Karpas-422 (cell line): ENCODE measurements at regions not wholly inside any gene's neighbourhood (a gene's known extent, or its start where the extent isn't known, plus 50 kb on each side); places are given as distances from the start of the nearest gene placed in this dataset.

ENCODE experiments used
- DNase-seq: peaks from one replicate; pipeline ENCODE4 v3.0.0-alpha.2; 2015
- H2AFZ ChIP-seq: fragments of 200-600 bp; sonication (generic); 2 replicates; pipeline ENCODE4 v1.6.1; 2014; ENCODE audit warnings: antibody characterized with exemption, low read length, mixed read lengths
- H3K27ac ChIP-seq: fragments of 200-600 bp; sonication (generic); 2 replicates; pipeline ENCODE4 v1.5.1; 2014; ENCODE audit warnings: mild to moderate bottlenecking, low read length, moderate library complexity
- H3K27me3 ChIP-seq: fragments of 200-600 bp; sonication (generic); 2 replicates; pipeline ENCODE4 v1.6.1; 2014; ENCODE audit warnings: low read length, mixed read lengths
- H3K36me3 ChIP-seq: fragments of 200-600 bp; sonication (generic); 2 replicates; pipeline ENCODE4 v1.6.1; 2014; ENCODE audit warnings: low read length, mixed read lengths; ENCODE audit not compliant: insufficient read depth
- H3K4me1 ChIP-seq: fragments of 200-600 bp; sonication (generic); 2 replicates; pipeline ENCODE4 v1.6.1; 2014; ENCODE audit warnings: mild to moderate bottlenecking, low read length, mixed read lengths
- H3K4me2 ChIP-seq: fragments of 200-600 bp; sonication (generic); 2 replicates; pipeline ENCODE4 v1.6.1; 2014; ENCODE audit warnings: low read length, low read depth, mild to moderate bottlenecking; ENCODE audit not compliant: poor library complexity, severe bottlenecking
- H3K4me3 ChIP-seq: fragments of 200-600 bp; sonication (generic); 2 replicates; pipeline ENCODE4 v1.5.1; 2014; ENCODE audit warnings: mild to moderate bottlenecking, antibody characterized with exemption, low read length, mixed read lengths
- H3K79me2 ChIP-seq: fragments of 200-600 bp; sonication (generic); 2 replicates; pipeline ENCODE4 v1.6.1; 2014; ENCODE audit warnings: mild to moderate bottlenecking, low read length, mixed read lengths
- H3K9ac ChIP-seq: fragments of 200-600 bp; sonication (generic); 2 replicates; pipeline ENCODE4 v1.6.0; 2014; ENCODE audit warnings: low read length
- H3K9me2 ChIP-seq: fragments of 200-600 bp; sonication (generic), shearing (Covaris generic); replicated peaks from 2 replicates; pipeline ENCODE4 v1.6.0; 2014; ENCODE audit warnings: mild to moderate bottlenecking, low read length, moderate library complexity; ENCODE audit not compliant: insufficient read depth
- H3K9me3 ChIP-seq: fragments of 300-700, 200-600 bp; sonication (generic); 2 replicates; pipeline ENCODE4 v1.6.1; 2014; ENCODE audit warnings: low read length, mixed read lengths
- H4K20me1 ChIP-seq: fragments of 200-600 bp; sonication (generic); 2 replicates; pipeline ENCODE4 v1.6.1; 2014; ENCODE audit warnings: mild to moderate bottlenecking, antibody characterized with exemption, low read length, low read depth; ENCODE audit not compliant: insufficient read depth

DNA sequence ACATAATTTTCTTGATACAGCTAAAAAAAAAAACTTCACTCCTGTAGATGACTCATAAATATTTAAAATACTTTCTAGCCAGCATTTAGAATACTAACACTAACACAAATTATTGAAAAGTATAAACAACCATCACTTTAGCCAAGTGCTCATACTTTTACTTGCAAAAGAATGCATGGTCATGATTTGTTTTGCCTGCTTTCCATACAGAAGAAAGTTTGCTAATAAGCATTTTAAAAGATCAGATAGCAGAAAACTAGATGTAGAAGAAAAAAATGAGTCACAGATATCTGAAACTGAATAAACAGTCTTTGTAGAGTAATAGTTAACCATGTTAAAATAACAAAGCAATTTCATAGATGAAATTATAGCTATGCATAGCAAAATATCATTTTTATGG, 2280.4 kb upstream of the PCDH20 start:
- H3K27me3 ChIP-seq: no peaks in the 10 kb centered on the region
- no peaks in the 10 kb centered on the region for H3K9me3 ChIP-seq
- no peak overlapping the region for H3K4me3 ChIP-seq
- no peak for DNase-seq
- no peaks in the 10 kb centered on the region for H3K79me2 ChIP-seq
- H3K4me1 ChIP-seq: no peaks in the 10 kb centered on the region
- no peaks in the 10 kb centered on the region for H3K9me2 ChIP-seq
- peak overlapping the region; percentile 65; the same call in 1 of the 2 replicates for H2AFZ ChIP-seq
- H4K20me1 ChIP-seq: no peaks in the 10 kb centered on the region
- no peak overlapping the region for H3K4me2 ChIP-seq
- no peak overlapping the region for H3K27ac ChIP-seq
- H3K36me3 ChIP-seq: no peaks in the 10 kb centered on the region
- no peak overlapping the region for H3K9ac ChIP-seq

DNA sequence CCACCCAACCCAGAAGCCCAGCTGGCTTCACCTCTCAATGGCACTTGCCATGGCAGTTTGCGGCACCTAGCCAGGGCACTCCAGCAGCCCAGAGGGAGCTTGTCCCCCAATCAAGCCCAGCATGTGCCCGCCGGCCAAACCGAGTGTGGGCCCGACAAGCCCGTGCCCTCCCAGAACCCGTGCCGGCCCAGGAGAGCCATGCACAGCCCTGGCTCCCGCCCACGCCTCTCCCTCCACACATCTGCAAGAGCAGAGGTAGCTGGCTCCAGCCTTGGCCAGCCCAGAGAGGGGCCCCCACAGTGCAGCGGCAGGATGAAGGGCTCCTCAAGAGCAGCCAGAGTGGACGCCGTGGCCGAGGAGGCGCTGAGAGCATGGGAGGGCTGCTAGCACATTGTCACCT, 2278.0 kb upstream of the PCDH20 start:
- Histone ChIP-seq H3K27me3 (no peaks in the 10 kb centered on the region), H3K4me1 (no peaks in the 10 kb centered on the region), H4K20me1 (no peaks in the 10 kb centered on the region), H2AFZ (no peak overlapping the region), H3K79me2 (no peaks in the 10 kb centered on the region), H3K9ac (no peak overlapping the region), H3K9me2 (no peaks in the 10 kb centered on the region), H3K9me3 (no peaks in the 10 kb centered on the region), H3K36me3 (no peaks in the 10 kb centered on the region), H3K4me3 (no peak overlapping the region), H3K4me2 (no peak overlapping the region), H3K27ac (no peak overlapping the region)
- DNase-seq: no peak

DNA sequence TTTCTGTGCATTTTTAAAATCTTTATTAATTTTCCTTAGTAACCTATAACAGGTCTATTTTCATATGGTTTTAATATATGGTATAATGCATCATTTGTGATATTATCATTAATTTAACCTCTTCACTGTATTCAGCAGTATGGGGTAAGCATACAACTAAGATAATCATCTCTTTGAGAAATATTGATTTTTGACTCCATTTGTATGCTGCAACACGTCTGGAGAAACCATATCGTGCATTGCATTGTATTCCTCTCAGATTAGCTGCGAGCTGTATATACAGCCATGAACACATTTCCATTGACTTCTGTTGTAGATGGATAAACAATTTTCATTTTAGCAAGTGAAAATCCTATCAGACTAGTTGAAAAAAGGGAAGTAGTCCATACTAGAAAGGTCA, 2275.8 kb upstream of the PCDH20 start:
- DNase-seq: no peak
- H3K4me1 ChIP-seq: no peaks in the 10 kb centered on the region
- H3K27ac ChIP-seq: no peak overlapping the region
- H3K27me3 ChIP-seq: no peaks in the 10 kb centered on the region
- no peak overlapping the region for H3K4me3 ChIP-seq
- H2AFZ ChIP-seq: no peak overlapping the region
- no peaks in the 10 kb centered on the region for H4K20me1 ChIP-seq
- H3K9me3 ChIP-seq: no peaks in the 10 kb centered on the region
- H3K9ac ChIP-seq: no peak overlapping the region
- no peaks in the 10 kb centered on the region for H3K36me3 ChIP-seq
- no peak overlapping the region for H3K4me2 ChIP-seq
- no peaks in the 10 kb centered on the region for H3K79me2 ChIP-seq
- H3K9me2 ChIP-seq: no peaks in the 10 kb centered on the region

DNA sequence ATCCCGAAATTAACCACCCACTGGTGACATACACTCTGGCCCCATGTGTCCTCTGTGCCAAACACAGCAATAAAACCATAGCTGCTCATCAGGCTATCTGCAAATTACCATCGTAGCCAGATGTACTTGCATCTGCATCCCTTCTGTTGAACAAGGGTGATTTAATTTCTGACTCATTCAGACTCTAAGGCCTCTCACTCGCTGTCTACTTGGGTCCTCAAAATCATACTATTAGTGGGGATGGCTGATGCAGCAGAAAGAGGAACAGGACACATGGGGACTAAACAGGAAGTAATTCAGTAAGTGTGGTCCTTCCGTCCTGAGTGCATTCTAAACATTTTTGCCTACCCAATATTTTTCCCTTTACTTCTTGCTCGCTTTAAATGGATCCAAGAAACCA, 2275.0 kb upstream of the PCDH20 start:
- no peaks in the 10 kb centered on the region for H3K9me3 ChIP-seq
- no peak overlapping the region for H3K4me2 ChIP-seq
- peak overlapping the region; percentile 79; the same call in 1 of the 2 replicates for H2AFZ ChIP-seq
- no peaks in the 10 kb centered on the region for H4K20me1 ChIP-seq
- H3K27me3 ChIP-seq: no peaks in the 10 kb centered on the region
- H3K27ac ChIP-seq: no peak overlapping the region
- no peaks in the 10 kb centered on the region for H3K4me1 ChIP-seq
- DNase-seq: no peak
- H3K36me3 ChIP-seq: no peaks in the 10 kb centered on the region
- no peaks in the 10 kb centered on the region for H3K79me2 ChIP-seq
- no peak overlapping the region for H3K9ac ChIP-seq
- no peaks in the 10 kb centered on the region for H3K9me2 ChIP-seq
- no peak overlapping the region for H3K4me3 ChIP-seq

DNA sequence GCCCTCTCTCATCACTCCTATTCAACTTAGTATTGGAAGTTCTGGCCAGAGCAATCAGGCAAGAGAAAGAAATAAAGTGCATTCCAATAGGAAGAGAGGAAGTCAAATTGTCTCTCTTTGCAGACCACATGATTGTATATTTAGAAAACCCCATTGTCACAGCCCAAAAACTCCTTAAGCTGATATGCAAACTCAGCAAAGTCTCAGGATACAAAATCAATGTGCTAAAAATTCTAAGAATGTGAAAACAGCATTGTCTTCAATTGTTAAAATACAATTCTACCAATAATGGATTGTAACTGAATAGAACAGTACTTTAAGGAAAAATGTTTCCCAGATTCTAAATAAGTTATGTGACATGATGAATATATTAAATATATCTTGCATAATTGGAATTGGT, 2269.2 kb upstream of the PCDH20 start:
- H3K4me3 ChIP-seq: no peak overlapping the region
- no peak overlapping the region for H2AFZ ChIP-seq
- no peaks in the 10 kb centered on the region for H3K79me2 ChIP-seq
- H3K27ac ChIP-seq: no peak overlapping the region
- no peak overlapping the region for H3K9ac ChIP-seq
- H4K20me1 ChIP-seq: no peaks in the 10 kb centered on the region
- H3K36me3 ChIP-seq: no peaks in the 10 kb centered on the region
- H3K9me2 ChIP-seq: no peaks in the 10 kb centered on the region
- peaks cover 5% of the 10 kb centered on the region for H3K4me1 ChIP-seq
- H3K4me2 ChIP-seq: no peak overlapping the region
- no peak for DNase-seq
- H3K9me3 ChIP-seq: no peaks in the 10 kb centered on the region
- no peaks in the 10 kb centered on the region for H3K27me3 ChIP-seq

DNA sequence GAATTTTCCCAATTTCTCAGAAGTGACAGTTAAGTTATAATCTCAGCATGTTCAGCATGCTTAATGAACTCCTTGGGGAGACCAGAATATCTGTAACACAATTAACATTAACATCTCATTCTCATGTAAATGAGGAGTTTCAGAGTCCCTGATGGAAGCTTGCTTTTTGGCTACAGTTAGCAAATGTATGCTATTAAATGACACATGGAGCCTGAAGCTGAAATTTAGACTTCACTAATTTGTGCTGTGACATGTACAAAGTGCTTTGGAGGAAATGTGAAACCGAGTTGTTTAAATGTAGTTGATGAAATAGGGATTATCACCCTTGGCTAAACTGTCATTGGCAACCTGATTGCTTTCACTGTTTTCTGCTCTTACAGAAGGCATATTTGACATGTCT, 2265.1 kb upstream of the PCDH20 start:
- Histone ChIP-seq H3K4me1 (peaks cover 5% of the 10 kb centered on the region), H3K27ac (no peak overlapping the region), H3K4me2 (no peak overlapping the region), H4K20me1 (no peaks in the 10 kb centered on the region), H3K9ac (no peak overlapping the region), H3K9me3 (no peaks in the 10 kb centered on the region), H3K79me2 (no peaks in the 10 kb centered on the region), H3K36me3 (no peaks in the 10 kb centered on the region), H3K27me3 (no peaks in the 10 kb centered on the region), H3K9me2 (no peaks in the 10 kb centered on the region), H2AFZ (peak overlapping the region; percentile 90), H3K4me3 (no peak overlapping the region)
- DNase-seq: no peak

DNA sequence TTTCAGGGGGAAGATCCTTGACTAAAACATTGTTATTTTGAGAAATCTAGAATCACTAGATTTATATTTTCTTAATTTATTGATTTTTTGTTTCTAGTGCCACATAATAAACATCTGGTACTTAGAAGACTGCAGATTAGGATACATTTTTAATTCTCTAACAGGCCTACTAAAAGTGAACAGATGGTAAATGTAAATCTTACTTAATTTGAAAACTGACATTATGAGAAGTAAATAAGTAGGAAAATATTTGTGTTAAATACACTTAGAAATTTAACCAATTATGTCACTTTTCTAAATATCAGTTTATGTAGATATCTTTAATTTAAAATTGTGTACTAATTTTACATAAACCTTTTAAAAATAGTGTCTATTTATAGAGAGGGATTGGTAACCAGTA, 2255.6 kb upstream of the PCDH20 start:
- Histone ChIP-seq H3K4me3 (no peak overlapping the region), H3K9ac (no peak overlapping the region), H3K9me2 (no peaks in the 10 kb centered on the region; the same call in 1 of the 2 replicates), H3K9me3 (no peaks in the 10 kb centered on the region), H3K27ac (no peak overlapping the region), H3K4me2 (no peak overlapping the region), H3K36me3 (no peaks in the 10 kb centered on the region), H4K20me1 (no peaks in the 10 kb centered on the region), H3K27me3 (no peaks in the 10 kb centered on the region), H2AFZ (no peak overlapping the region), H3K4me1 (no peaks in the 10 kb centered on the region), H3K79me2 (no peaks in the 10 kb centered on the region)
- DNase-seq: no peak

DNA sequence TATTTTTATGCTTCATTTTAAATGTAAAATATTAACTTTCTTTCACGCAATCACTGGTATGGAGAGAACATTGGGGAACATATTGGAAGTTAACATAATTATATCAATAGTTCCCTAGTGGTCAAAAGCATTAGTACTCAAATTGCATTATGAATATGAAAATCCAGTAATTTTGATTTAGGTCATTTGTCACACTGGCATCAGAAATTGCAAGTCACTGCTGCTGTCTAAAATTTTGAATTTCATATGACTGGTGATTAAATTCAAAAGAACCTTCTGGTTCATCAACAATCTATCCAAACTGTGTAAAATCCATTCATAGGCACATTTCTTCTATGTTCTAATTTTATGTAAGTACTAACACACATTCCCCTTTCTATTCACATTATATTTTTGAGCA, 2235.7 kb upstream of the PCDH20 start:
- Histone ChIP-seq H3K36me3 (no peaks in the 10 kb centered on the region), H3K27ac (no peak overlapping the region), H3K27me3 (no peaks in the 10 kb centered on the region), H3K9ac (no peak overlapping the region), H2AFZ (no peak overlapping the region), H4K20me1 (no peaks in the 10 kb centered on the region), H3K9me2 (no peaks in the 10 kb centered on the region), H3K4me3 (no peak overlapping the region), H3K9me3 (no peaks in the 10 kb centered on the region), H3K4me2 (no peak overlapping the region), H3K79me2 (no peaks in the 10 kb centered on the region), H3K4me1 (no peaks in the 10 kb centered on the region)
- no peak for DNase-seq

DNA sequence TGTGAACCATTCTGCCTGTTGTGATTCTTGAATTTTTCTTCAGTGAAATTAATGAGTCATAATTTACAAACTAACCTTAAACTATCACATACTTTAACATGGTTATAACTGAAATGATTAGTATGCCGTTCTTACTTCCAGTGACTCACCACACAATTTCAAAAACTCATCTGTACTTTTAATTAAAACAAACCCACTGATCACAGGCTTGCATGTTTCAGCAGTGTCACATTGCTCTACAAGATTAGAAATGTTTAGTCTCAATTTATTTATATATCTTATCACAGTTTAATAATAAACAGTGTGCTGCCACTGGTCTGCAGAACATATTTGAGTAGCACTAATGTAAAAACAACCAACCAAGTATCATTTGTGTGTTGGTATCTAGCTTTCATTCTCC, 2227.9 kb upstream of the PCDH20 start:
- Histone ChIP-seq H3K4me3 (no peak overlapping the region), H3K4me1 (no peaks in the 10 kb centered on the region), H2AFZ (0 out of 2 replicates have a peak overlapping the region, but pooled peaks have one; percentile 56), H3K36me3 (no peaks in the 10 kb centered on the region), H3K9me2 (peaks cover 4% of the 10 kb centered on the region; the same call in 1 of the 2 replicates), H3K27me3 (no peaks in the 10 kb centered on the region), H3K27ac (no peak overlapping the region), H3K9me3 (no peaks in the 10 kb centered on the region), H3K9ac (no peak overlapping the region), H3K79me2 (no peaks in the 10 kb centered on the region), H3K4me2 (no peak overlapping the region), H4K20me1 (no peaks in the 10 kb centered on the region)
- DNase-seq: no peak
